Fibroblast of lung (primary cell): ENCODE measurements at regions not wholly inside any gene's neighbourhood (a gene's known extent, or its start where the extent isn't known, plus 50 kb on each side); places are given as distances from the start of the nearest gene placed in this dataset.
"Not testable (repeated sequence)": the region's sequence is repeated elsewhere in the genome, so short reads cannot be mapped to it uniquely, and the experiment has no call there.

Experiments used
- DNase-seq, 2 donors: peaks; one replicate each; pipeline versions ENCODE4 v3.0.0 to v3.0.0-alpha.2; 2010; ENCODE audit warnings: low read depth in 2 of 2
- H2AFZ ChIP-seq: 2 replicates; pipeline ENCODE4 v1.5.1; 2012; ENCODE audit warnings: low read length, control low read depth, inconsistent platforms
- H3K27ac ChIP-seq: 2 replicates; pipeline ENCODE4 v1.5.1; 2011; ENCODE audit warnings: low read length, control low read depth; ENCODE audit not compliant: insufficient read depth
- H3K27me3 ChIP-seq: 2 replicates; pipeline ENCODE4 v1.5.1; 2011; ENCODE audit warnings: mild to moderate bottlenecking, low read length; ENCODE audit not compliant: control insufficient read depth, insufficient read depth
- H3K36me3 ChIP-seq: 2 replicates; pipeline ENCODE4 v1.5.1; 2011; ENCODE audit warnings: low read length; ENCODE audit not compliant: control insufficient read depth, insufficient read depth
- H3K4me1 ChIP-seq: 2 replicates; pipeline ENCODE4 v1.5.1; 2011; ENCODE audit warnings: low read length; ENCODE audit not compliant: control insufficient read depth, insufficient read depth; ENCODE audit errors: extremely low read depth
- H3K4me2 ChIP-seq: 2 replicates; pipeline ENCODE4 v1.5.1; 2011; ENCODE audit warnings: low read length, control low read depth; ENCODE audit not compliant: insufficient read depth; ENCODE audit errors: extremely low read depth
- H3K4me3 ChIP-seq, 4 experiments: fragments of 200-600 bp in 1 of 4; sonication (generic) in 1 of 4; replicated peaks in 1 of 4; 2 replicates each; pipeline ENCODE4 v1.5.1; 2011 to 2016; ENCODE audit warnings: low read length in 4 of 4, low read depth in 3 of 4, mild to moderate bottlenecking in 3 of 4, control low read depth in 2 of 4, inconsistent platforms in 1 of 4, mixed read lengths in 1 of 4; ENCODE audit not compliant: insufficient read depth in 1 of 4; ENCODE audit errors: control extremely low read depth in 1 of 4
- H3K79me2 ChIP-seq: 2 replicates; pipeline ENCODE4 v1.5.1; 2012; ENCODE audit warnings: mild to moderate bottlenecking, low read length, inconsistent platforms; ENCODE audit not compliant: control insufficient read depth, insufficient read depth
- H3K9ac ChIP-seq: 2 replicates; pipeline ENCODE4 v1.5.1; 2011; ENCODE audit warnings: mild to moderate bottlenecking, low read length, control low read depth; ENCODE audit not compliant: insufficient read depth
- H3K9me3 ChIP-seq: 2 replicates; pipeline ENCODE4 v1.5.1; 2012; ENCODE audit warnings: low read depth, low read length; ENCODE audit not compliant: control insufficient read depth, insufficient read depth
- H4K20me1 ChIP-seq: 2 replicates; pipeline ENCODE4 v1.5.1; 2011; ENCODE audit warnings: low read length; ENCODE audit not compliant: control insufficient read depth, insufficient read depth; ENCODE audit errors: extremely low read depth
- EZH2 ChIP-seq: IDR thresholded peaks from 2 replicates; pipeline ENCODE4 v1.5.1; 2012; ENCODE audit warnings: low read length, control low read depth, mild to moderate bottlenecking; ENCODE audit errors: missing control alignments
- TF ChIP-seq, protein P1 (sequence below), 2 donors: IDR thresholded peaks in 1 of 2; conservative IDR thresholded peaks in 1 of 2; 1 replicate in 1 of 2; 2 replicates in 1 of 2; pipeline ENCODE4 v1.5.1; 2011 to 2012; ENCODE audit warnings: low read length in 2 of 2, control low read depth in 1 of 2, inconsistent platforms in 1 of 2, low read depth in 1 of 2, mild to moderate bottlenecking in 1 of 2

DNA sequence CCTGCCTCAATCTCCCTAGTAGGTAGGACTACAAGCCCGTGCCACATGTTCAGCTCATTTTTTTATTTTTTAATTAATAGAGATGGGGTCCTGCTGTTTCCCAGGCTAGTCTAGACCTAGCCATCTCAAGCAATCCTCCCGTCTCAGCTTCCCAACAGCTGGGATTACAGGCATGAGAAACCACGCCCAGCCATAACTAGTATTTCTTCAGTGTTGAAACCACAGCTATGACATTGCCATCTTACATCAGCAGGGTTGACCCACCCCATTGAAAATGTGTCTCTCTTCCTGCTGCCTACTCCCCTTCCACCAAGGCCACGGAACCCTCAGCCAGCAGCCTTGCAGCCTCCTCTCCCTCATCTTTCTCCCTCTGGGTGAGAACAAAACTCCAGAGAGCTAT is 62.1 kb upstream of the ZNF746 start:
- TF ChIP-seq EZH2: no peak
- TF ChIP-seq, protein P1, sequence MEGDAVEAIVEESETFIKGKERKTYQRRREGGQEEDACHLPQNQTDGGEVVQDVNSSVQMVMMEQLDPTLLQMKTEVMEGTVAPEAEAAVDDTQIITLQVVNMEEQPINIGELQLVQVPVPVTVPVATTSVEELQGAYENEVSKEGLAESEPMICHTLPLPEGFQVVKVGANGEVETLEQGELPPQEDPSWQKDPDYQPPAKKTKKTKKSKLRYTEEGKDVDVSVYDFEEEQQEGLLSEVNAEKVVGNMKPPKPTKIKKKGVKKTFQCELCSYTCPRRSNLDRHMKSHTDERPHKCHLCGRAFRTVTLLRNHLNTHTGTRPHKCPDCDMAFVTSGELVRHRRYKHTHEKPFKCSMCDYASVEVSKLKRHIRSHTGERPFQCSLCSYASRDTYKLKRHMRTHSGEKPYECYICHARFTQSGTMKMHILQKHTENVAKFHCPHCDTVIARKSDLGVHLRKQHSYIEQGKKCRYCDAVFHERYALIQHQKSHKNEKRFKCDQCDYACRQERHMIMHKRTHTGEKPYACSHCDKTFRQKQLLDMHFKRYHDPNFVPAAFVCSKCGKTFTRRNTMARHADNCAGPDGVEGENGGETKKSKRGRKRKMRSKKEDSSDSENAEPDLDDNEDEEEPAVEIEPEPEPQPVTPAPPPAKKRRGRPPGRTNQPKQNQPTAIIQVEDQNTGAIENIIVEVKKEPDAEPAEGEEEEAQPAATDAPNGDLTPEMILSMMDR (conservative IDR thresholded peaks at IDR 0.05 in 1 of 2, IDR thresholded peaks at IDR 0.05 in 1 of 2; ENCODE audit: low read depth in 1 of 2, low read length in 2 of 2): no peak
- peak; percentile 64 to 77 for DNase-seq
- no peak overlapping the region for H3K4me2 ChIP-seq
- H3K9me3 ChIP-seq: no peaks in the 10 kb centered on the region
- no peaks in the 10 kb centered on the region for H3K79me2 ChIP-seq
- H3K4me1 ChIP-seq: peaks cover 2% of the 10 kb centered on the region
- H3K9ac ChIP-seq: no peak overlapping the region
- H2AFZ ChIP-seq: no peak overlapping the region
- H3K36me3 ChIP-seq: peaks cover 2% of the 10 kb centered on the region
- H4K20me1 ChIP-seq: no peaks in the 10 kb centered on the region
- H3K4me3 ChIP-seq: no peak overlapping the region
- H3K27ac ChIP-seq: no peak overlapping the region
- H3K27me3 ChIP-seq: no peaks in the 10 kb centered on the region

- H3K4me3 ChIP-seq: no peak overlapping the region
These were observed 60.7 kb upstream of the ZNF746 start for GRCh38 chr7:149558149-149558861.

GRCh38 chr7:149556525-149556924 is 58.9 kb upstream of the ZNF746 start:
- H3K4me3 ChIP-seq, H3K9me3 ChIP-seq, H2AFZ ChIP-seq, H3K4me1 ChIP-seq, H3K36me3 ChIP-seq, H3K9ac ChIP-seq, H3K79me2 ChIP-seq, H3K27ac ChIP-seq, DNase-seq, H3K27me3 ChIP-seq, H4K20me1 ChIP-seq, H3K4me2 ChIP-seq: not testable (repeated sequence)

More at GRCh38 chr7:149558149-149558861, 60.7 kb upstream of the ZNF746 start:
- TF ChIP-seq EZH2: no peak
- TF ChIP-seq, protein P1 (conservative IDR thresholded peaks at IDR 0.05 in 1 of 2, IDR thresholded peaks at IDR 0.05 in 1 of 2; ENCODE audit: low read depth in 1 of 2, low read length in 2 of 2): no peak
- no peak overlapping the region for H3K4me2 ChIP-seq
- no peaks in the 10 kb centered on the region for H4K20me1 ChIP-seq
- no peak overlapping the region for H2AFZ ChIP-seq
- peaks cover 2% of the 10 kb centered on the region for H3K4me1 ChIP-seq
- peaks cover 2% of the 10 kb centered on the region for H3K36me3 ChIP-seq
- H3K9ac ChIP-seq: no peak overlapping the region
- no peaks in the 10 kb centered on the region for H3K27me3 ChIP-seq
- H3K79me2 ChIP-seq: no peaks in the 10 kb centered on the region
- peak; percentile 47 to 76 for DNase-seq
- no peaks in the 10 kb centered on the region for H3K9me3 ChIP-seq
- H3K27ac ChIP-seq: no peak overlapping the region

GRCh38 chr7:149554821-149555220 is 57.2 kb upstream of the ZNF746 start:
- H3K9ac ChIP-seq, H3K27me3 ChIP-seq, H3K4me2 ChIP-seq, H3K4me3 ChIP-seq, H3K36me3 ChIP-seq, H3K79me2 ChIP-seq, H3K9me3 ChIP-seq, H4K20me1 ChIP-seq, DNase-seq, H2AFZ ChIP-seq, H3K27ac ChIP-seq, H3K4me1 ChIP-seq: not testable (repeated sequence)

DNA sequence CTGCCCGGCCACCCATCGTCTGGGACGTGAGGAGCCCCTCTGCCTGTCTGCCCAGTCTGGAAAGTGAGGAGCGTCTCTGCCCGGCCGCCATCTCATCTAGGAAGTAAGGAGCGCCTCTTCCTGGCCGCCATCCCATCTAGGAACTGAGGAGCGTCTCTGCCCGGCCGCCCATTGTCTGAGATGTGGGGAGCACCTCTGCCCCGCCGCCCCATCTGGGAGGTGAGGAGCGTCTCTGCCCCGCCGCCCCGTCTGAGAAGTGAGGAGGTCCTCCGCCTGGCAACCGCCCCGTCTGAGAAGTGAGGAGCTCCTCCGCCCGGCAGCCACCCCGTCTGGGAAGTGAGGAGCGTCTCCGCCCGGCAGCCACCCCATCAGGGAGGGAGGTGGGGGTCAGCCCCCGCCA is 56.4 kb upstream of the ZNF746 start:
- not testable (repeated sequence) for H3K27me3 ChIP-seq, H4K20me1 ChIP-seq, H3K27ac ChIP-seq, H3K4me3 ChIP-seq, H3K36me3 ChIP-seq, H3K79me2 ChIP-seq, H3K9me3 ChIP-seq, H3K4me1 ChIP-seq, H2AFZ ChIP-seq, H3K4me2 ChIP-seq, DNase-seq, H3K9ac ChIP-seq
